ENCODE measurements at regions not wholly inside any gene's neighbourhood (a gene's known extent, or its start where the extent isn't known, plus 50 kb on each side); places are given as distances from the start of the nearest gene placed in this dataset.

DNA sequence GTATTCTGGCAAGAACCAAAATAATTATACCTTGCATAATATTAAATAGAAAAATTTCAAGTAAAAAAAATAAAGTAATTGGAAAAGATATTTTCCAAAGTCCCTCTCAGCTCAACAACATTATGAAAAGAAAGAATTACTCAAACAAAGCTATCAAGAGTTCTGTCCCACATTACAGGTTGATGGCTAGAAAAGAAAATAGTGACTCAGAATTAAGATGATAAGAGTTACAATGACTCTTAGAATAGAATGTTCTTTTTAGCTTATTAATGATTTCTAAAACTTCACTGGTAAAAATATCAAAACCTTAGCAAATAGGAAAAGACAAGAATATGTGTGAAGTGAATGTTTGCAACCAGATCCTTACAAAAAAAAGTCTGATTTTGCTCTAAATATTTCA, 312.5 kb upstream of the PDGFD start:
- TF ChIP-seq REST (IDR thresholded peaks at IDR 0.05; ENCODE audit: insufficient read depth in 1 of 2, low read depth in 2 of 2, low read length in 2 of 2) (no peak), TAF1 (IDR thresholded peaks at IDR 0.05; ENCODE audit: borderline replicate concordance, insufficient read depth, low read length) (no peak), FOXP2 (optimal IDR thresholded peaks at IDR 0.05; ENCODE audit: borderline replicate concordance, extremely low read depth, extremely low read length, insufficient read depth) (no peak), POLR2AphosphoS5 (IDR thresholded peaks at IDR 0.05; ENCODE audit: low read depth, low read length) (no peak), SIN3A (IDR thresholded peaks at IDR 0.05; ENCODE audit: borderline replicate concordance, insufficient read depth, low read length) (no peak)

DNA sequence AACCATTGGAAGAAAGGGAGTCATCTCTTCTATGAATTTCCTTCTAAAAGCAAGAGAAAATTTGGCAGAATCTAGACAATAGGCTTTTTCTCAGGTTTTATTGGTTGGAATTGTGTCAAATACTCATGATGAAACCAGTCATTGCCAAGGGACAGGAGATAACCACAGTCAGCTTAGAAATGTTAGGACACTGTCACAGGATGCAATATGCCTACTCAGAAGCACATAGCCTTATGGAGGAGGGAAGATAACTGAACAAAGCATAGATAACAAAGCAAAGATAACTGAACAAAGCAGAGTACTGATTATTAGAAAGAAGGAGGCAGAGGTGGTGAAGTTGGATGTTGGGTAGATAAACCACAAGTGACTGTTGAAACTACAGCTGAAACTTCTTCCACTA, 303.5 kb upstream of the PDGFD start:
- TF ChIP-seq TAF1 (IDR thresholded peaks at IDR 0.05; ENCODE audit: borderline replicate concordance, insufficient read depth, low read length) (no peak), REST (IDR thresholded peaks at IDR 0.05; ENCODE audit: insufficient read depth in 1 of 2, low read depth in 2 of 2, low read length in 2 of 2) (no peak), POLR2AphosphoS5 (IDR thresholded peaks at IDR 0.05; ENCODE audit: low read depth, low read length) (no peak), FOXP2 (optimal IDR thresholded peaks at IDR 0.05; ENCODE audit: borderline replicate concordance, extremely low read depth, extremely low read length, insufficient read depth) (no peak)

GRCh38 chr11:104465321-104465720, 301.4 kb upstream of the PDGFD start:
- TF ChIP-seq TAF1 (IDR thresholded peaks at IDR 0.05; ENCODE audit: borderline replicate concordance, insufficient read depth, low read length) (no peak), FOXP2 (optimal IDR thresholded peaks at IDR 0.05; ENCODE audit: borderline replicate concordance, extremely low read depth, extremely low read length, insufficient read depth) (no peak), SIN3A (IDR thresholded peaks at IDR 0.05; ENCODE audit: borderline replicate concordance, insufficient read depth, low read length) (no peak), POLR2AphosphoS5 (IDR thresholded peaks at IDR 0.05; ENCODE audit: low read depth, low read length) (no peak), REST (IDR thresholded peaks at IDR 0.05; ENCODE audit: insufficient read depth in 1 of 2, low read depth in 2 of 2, low read length in 2 of 2) (no peak)

DNA sequence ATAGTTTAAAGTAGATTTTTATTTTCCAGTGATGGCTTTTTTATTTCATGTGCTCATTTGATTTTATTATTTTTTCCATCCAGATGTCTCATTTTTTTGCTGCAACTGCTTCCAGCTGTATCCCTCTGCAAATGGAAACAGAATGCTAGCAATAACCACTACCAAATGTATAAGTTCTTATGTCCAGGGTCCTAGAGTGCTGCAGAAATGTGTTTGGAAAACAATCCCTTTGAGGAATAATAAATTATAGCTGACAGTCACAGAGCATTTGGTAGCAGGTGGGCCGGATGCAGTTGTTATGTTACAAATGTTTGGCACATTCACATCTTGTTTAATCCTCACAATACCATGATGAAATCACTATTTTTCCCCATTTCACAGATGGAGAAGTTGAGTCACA, 300.7 kb upstream of the PDGFD start:
- no peak for TF ChIP-seq SIN3A (IDR thresholded peaks at IDR 0.05; ENCODE audit: borderline replicate concordance, insufficient read depth, low read length)
- no peak for TF ChIP-seq FOXP2 (optimal IDR thresholded peaks at IDR 0.05; ENCODE audit: borderline replicate concordance, extremely low read depth, extremely low read length, insufficient read depth)

DNA sequence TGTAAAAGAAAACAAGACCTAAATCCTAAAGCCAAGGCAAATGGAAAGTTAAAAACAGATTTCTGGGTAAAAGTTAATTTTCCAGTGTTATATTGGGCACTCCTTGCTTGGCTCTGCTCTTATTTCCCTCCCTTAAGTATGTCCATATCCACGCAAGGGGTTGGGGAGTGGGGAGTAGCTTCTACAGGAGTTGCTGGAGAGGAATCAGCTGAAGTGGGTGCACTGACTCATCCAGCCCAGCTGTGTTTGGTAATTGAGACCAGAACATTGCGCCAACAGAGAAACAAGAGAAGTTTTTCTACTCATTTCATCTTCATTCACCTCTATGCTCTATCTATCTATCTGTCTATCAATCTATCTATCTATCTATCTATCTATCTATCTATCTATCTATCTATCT, 298.4 kb upstream of the PDGFD start:
- TF ChIP-seq POLR2AphosphoS5 (IDR thresholded peaks at IDR 0.05; ENCODE audit: low read depth, low read length), result no peak
- peak; percentile 26 for TF ChIP-seq FOXP2 (optimal IDR thresholded peaks at IDR 0.05; ENCODE audit: borderline replicate concordance, extremely low read depth, extremely low read length, insufficient read depth)

GRCh38 chr11:104451197-104451893, 287.4 kb upstream of the PDGFD start:
- TF ChIP-seq SIN3A (IDR thresholded peaks at IDR 0.05; ENCODE audit: borderline replicate concordance, insufficient read depth, low read length) (no peak), TAF1 (IDR thresholded peaks at IDR 0.05; ENCODE audit: borderline replicate concordance, insufficient read depth, low read length) (no peak), FOXP2 (optimal IDR thresholded peaks at IDR 0.05; ENCODE audit: borderline replicate concordance, extremely low read depth, extremely low read length, insufficient read depth) (no peak)
